Uterus (tissue), 2 donors: ENCODE measurements at regions not wholly inside any gene's neighbourhood (a gene's known extent, or its start where the extent isn't known, plus 50 kb on each side); places are given as distances from the start of the nearest gene placed in this dataset.

Experiments
- POLR2A ChIP-seq, 2 donors: fragments of 450-650 bp; IDR thresholded peaks; one replicate each; pipeline ENCODE4 v1.6.1; 2016; ENCODE audit warnings: antibody characterized with exemption in 2 of 2, mild to moderate bottlenecking in 1 of 2, moderate library complexity in 1 of 2
- TF ChIP-seq, protein P1 (sequence below), 4 experiments: fragments of 200-600 bp in 2 of 4; fragments of 450-650 bp in 2 of 4; sonication (generic) in 2 of 4; IDR thresholded peaks; one replicate each; pipeline ENCODE4 v1.5.1; 2016 to 2019; ENCODE audit warnings: antibody characterized with exemption in 4 of 4, mild to moderate bottlenecking in 2 of 4, moderate library complexity in 1 of 4

DNA sequence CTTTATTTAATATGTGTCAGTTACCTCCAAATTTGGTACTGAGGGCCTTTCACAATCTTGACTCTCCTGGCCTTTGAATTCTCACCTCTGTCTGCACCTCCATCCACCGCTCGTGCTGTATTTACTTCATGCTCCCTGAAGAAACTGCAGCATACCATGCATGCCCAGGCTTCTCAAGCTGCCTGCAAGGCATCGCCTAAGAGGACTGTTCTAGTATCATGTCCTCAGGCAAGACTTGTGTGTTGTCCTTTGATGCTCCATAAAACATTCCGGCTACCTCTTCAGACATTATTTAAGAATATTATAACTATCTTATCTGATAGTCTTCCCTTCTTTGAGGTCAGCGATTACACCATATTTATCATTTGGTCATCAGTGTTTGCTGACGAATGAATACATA is 682.5 kb downstream of the NR2F2 start:
- no peak for TF ChIP-seq POLR2A (IDR thresholded peaks at IDR 0.05)
- TF ChIP-seq, protein P1, sequence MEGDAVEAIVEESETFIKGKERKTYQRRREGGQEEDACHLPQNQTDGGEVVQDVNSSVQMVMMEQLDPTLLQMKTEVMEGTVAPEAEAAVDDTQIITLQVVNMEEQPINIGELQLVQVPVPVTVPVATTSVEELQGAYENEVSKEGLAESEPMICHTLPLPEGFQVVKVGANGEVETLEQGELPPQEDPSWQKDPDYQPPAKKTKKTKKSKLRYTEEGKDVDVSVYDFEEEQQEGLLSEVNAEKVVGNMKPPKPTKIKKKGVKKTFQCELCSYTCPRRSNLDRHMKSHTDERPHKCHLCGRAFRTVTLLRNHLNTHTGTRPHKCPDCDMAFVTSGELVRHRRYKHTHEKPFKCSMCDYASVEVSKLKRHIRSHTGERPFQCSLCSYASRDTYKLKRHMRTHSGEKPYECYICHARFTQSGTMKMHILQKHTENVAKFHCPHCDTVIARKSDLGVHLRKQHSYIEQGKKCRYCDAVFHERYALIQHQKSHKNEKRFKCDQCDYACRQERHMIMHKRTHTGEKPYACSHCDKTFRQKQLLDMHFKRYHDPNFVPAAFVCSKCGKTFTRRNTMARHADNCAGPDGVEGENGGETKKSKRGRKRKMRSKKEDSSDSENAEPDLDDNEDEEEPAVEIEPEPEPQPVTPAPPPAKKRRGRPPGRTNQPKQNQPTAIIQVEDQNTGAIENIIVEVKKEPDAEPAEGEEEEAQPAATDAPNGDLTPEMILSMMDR (IDR thresholded peaks at IDR 0.05) = no peak
